GM21529 (cell line): ENCODE measurements at regions not wholly inside any gene's neighbourhood (a gene's known extent, or its start where the extent isn't known, plus 50 kb on each side); places are given as distances from the start of the nearest gene placed in this dataset.
A peak's percentile ranks its signal among the peaks of the same experiment; 100 is the strongest.

Experiments
- ATAC-seq: cut with Tn5 transposase; IDR thresholded peaks from one replicate; pipeline ENCODE4 v1.9.1; 2021; ENCODE audit not compliant: unreplicated experiment

DNA sequence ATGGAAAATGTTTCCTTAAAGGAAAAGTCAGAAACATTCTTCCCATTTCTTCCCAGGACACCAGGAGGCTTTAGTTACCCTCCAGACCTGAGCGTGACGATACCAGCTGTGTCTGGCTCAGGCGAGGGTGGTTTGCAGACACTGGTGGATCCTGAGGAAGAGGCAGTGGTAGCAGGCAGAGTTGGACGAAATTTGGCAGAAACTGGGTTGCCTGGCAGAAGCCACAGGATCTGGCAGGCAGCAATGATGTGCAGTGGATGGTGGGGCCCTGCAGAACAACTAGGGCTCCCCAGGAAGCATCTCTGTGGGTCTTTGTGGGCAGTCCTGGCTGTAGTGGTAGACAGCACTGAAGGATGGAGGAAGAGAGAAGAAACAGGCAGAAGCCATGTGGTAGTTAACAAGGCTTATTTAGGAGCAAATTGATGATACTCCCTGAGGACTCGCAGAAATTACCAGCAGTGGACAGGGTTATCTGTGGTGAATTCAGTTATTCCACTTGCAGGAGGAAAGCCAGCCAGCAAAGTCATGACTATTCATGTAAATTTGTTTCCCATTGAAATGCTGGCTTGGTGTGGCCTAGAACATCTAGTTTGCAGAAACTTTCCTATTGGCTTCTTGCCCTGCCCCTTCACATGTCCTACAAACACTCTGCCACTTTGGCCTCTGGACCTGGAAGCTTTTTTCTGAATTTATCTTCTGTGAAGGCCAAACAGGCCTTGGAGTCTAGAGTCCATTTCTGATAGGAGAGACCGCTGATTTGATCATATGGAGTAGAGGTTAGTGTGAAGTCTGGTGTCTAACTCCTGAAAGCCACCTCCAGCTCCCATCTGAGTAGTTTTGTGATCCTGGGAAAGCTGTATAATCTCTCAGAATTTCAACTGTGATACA is 212.0 kb downstream of the DMRT2 start:
- ATAC-seq = no peak

DNA sequence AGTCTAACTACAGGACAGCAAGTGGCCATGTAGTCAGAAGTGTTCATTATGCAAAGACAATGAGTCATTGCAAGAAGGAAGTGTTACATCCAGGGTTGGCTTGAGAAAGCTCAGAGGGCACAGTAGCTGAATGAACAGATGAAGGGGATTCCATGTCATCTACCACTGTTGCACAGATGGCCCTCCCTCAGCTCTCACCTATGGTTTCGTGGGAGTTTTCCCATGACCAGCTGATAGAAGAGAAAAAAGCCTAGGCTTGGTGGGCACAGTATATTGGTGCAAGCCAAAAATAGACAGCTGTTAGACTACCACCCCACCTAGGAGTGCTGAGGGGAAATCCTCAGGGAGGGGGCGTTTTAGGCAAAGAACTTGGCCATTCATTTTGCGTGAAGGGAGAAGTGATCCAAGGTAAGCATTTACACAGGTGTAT is 217.0 kb downstream of the DMRT2 start:
- ATAC-seq = peak; percentile 92

DNA sequence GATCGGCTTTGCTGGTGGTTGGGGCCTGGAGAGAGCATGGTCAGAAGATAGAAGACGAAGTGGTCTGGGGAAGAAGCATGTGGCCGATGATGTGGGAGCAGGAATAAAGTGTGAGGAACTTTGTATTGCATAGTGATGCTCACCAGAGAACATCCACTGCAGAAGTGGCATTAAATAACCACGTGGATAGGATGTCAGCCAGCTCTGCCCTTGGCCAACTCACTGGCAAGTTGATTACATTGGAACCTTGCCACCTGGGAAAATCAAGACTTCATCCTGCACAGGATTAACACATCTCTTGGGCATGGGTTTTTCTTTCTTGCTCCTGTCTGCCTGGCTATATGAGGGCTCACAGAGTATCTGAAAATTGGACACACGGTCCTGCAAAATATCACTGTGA is 217.4 kb downstream of the DMRT2 start:
- no peak for ATAC-seq

DNA sequence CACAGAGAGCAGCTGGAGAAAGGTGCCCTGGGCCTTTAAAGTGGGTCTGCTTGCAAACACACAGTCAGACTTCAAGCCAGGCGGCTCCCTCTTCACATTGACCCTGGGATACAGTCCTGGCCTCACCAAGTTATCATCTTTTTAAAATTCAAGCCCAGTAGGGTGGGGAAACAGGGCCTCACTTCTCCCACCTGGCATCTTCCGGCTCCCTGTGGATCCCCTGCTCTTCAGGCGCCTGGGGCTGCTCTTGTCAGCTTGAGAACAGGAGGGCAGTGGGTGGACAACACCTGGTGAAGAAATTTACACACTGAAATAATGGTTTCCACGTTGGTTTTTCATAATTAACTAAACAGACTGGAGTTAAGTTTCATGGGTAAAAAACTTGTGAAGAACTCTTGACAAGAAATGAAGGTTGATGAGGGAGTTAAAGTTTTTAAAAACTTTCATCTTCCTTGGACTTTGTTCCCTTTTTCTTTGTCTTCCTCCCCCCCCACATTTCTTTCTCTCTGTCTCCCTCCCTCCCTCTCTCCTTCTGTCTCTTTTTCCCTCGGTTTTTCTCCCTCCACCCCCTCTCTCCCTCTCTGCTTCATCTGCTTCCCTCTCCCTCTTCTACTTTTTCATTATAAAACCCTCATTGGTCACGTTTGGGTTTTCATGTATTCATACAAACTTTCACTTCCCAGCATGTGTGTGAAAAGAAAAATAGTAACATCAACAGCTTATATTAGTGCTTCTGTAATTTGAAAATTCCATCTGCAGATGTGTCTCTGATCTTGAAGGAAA is 219.6 kb downstream of the DMRT2 start:
- ATAC-seq = no peak

DNA sequence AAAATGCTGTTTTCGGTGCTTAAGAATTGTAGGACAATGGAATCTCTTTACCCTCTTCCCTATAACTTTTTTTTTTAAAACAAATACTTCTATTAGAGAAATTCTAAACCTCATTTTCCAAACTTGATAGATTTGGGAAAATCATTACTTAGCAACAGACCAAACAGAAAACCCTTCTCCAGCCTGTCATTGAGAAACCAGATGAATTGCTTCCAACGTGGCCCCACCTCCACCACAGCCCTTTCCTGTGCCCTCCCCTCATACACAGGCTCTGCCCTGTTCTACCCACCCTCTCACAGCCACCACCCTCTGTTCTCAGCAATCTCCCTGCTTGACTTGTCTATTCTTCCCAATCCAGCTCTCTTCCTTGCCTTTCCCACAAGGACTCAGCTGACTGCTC is 221.2 kb downstream of the DMRT2 start:
- no peak for ATAC-seq

DNA sequence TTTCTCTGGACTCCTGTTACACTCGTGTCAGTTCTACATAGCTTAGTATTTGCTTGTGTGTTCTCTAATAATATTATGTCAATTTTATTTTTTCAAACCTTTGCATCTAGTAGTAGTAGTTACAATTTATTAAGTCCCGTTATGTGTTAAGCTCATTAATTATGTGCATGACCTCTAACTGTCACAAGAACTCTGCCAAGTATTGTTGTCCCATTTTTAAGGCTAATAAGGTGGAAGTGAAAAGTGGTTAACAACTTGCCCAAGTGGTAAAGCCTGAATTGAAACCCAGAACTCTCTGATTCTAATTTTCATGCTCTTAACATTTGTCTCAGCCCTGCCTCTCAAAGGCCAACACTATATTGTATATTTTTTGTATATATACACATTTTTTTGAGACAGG is 221.6 kb downstream of the DMRT2 start:
- ATAC-seq = no peak

DNA sequence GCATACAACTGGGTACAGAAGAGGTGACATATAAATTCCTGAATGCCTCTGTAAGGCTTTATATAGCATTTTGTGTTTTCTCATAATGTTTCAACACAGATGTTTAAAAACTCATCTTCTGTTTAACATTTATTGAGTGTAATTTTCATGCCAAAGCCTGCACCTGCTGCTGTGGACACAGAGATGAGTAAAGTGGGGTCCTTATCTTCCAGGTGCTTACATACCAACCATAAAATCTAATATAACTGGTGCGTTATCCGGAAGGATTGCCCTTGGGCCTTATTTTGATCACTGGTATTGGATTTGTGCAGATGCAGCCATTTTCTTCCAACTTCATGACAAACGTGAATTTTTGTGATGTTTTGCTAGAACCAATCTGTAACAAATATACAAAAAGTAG is 222.3 kb downstream of the DMRT2 start:
- no peak for ATAC-seq

DNA sequence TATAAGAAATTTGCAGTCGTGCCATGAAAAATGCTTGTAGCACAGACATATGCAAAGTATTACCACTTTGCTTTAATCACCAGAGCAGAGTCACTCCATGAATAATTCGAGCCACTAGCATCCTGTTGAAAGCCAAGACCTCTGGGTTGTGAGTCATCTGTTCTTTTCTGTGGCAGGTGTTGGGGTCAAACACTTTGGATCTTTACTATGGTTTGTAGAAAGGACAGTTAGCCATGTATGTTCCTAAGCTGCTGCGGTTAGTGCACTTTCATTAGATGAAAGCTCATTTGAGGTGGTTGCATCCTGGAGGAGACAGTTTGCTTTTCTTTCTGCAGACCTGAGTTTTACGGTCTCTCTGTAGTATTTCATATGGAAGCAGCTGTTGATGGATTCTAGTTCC is 223.7 kb downstream of the DMRT2 start:
- ATAC-seq = no peak

DNA sequence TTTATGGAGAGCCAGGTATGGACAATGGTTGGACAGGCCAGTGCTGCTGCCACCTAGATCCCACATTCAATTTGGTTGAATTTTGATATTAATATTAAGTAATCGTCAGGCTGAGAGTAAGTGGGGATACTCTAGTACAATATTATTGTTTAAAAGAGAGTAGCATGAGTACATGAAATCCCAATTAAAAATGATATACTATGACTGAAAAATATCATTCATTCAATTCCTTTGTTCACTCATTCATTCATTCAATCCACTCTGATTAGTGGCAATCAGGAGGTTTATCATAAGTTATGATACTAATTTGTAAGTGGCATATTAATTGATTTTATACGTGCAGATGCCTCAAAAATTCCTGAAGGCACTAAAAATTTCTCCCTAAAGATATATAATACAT is 224.2 kb downstream of the DMRT2 start:
- ATAC-seq = no peak

DNA sequence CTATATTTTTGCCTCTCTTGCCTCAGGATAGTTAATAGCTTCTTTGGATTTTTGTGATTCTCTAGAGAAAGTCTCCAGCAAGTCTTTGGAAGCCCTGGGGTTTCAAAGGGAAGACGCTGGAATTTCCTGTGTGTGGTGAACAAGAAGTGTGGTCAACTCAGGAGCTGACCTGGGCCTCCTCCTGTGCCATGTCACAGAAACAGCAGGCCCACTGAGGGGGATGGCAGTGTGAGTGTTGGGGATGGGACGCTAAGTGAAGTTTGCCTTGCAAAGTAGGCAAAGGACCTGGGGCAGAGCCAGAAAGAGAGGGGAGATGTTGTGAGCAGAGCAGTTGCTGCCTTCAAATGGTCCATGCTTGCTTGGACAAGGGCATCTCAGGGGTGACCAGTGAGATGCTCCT is 226.3 kb downstream of the DMRT2 start:
- no peak for ATAC-seq

DNA sequence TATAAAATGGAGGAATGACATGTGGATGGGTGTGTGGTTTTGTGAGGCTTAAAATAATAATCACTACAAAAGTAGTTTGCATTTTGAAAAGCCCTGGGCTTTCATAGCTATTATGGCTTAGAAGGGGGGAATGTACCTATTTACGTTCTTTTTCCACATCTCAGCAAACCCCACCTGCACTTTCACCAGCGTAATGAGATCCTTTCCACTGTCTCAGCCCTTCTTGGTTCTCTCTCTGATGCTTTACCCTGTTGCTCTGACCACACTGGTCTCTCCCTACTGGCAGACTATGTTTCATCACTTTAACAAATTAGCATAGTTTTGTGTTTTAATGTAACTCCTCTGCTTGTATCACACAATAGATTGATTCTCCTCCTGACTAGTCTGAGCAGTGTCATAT is 234.6 kb downstream of the DMRT2 start:
- ATAC-seq = no peak

DNA sequence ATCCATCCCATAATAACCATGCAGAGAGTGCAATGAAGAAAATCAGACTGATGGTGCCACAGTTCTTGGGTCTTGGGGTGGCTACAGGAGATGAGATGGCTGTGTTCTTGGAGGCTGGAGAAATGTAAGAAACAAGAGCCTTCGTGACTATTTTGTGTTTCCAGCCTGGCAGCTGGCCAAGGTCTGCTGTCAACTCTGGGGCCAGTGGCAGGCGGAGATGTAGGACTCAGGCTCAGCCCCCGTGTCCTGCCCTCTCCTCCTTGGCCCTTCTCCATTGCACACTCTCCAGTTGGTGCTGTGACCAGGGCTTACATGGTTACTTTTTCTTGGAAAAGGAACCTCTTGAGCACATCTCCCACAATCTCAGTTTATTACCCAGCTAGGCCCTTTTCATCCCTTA is 235.4 kb downstream of the DMRT2 start:
- no peak for ATAC-seq

DNA sequence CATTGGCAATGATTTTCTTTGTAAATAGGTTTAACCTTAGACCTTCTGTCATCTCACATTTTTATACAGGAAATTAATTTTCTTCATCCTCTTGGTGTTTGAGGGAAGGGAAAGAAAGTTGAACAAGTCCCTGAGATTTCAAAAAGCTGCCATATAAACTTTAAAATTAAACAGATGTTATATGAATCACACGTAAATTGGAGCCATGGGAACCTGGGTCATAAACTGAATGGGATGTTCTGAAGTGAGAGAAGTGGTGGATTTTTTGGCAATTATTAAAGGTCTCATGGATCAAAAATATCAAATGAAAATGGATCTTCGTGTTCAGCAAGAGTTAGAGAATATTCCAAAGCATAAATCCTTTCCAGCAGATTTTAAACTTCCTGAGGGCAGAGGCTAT is 242.2 kb downstream of the DMRT2 start:
- ATAC-seq = no peak

DNA sequence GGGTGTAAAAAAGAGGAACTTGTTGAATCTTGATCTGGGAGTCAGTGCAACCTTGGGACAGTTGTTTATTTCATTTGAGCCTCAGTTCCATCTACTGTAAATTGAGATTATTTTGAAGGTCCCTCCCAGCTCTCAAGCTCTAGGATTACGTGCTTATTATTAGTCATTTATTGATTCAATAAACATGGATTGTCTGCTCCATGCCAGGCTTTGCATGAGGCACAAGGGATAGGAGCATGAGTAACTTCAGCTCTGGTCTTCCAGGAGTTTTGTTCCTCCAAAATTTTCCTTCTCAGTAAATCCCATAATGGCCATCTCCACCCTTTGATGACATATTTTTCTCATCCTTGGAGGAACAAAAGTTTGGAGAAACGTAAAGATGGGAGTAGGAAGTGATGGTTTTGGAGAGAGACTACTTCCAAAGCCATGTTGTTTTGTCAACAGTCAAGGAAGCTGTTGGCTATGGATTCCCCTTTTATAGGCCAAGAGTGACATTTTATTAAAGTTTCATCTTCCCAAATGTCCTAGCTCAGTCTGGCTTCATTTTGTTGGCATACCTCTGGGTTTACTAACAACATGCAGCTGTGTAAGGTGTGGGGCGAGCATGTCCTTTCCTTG is 244.6 kb downstream of the DMRT2 start:
- ATAC-seq = no peak

DNA sequence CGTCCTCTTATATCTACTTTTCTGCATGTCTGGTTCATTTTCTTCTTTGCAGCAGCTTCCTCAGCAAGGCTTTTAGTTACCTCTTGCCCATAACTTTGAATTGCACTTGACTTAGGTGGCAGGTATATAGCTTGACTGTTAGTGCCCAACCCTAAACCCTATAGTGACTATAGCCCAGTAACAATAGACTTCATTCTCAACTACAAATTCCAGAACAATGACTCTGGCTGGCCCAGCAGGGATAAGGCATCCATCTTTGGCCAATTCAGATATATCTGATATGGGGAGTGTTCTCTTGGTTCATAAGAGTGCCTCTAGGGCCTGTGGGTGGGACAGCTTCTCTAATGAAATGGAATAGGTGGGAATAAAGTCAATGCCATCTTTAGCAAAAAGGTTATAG is 246.2 kb downstream of the DMRT2 start:
- no peak for ATAC-seq

DNA sequence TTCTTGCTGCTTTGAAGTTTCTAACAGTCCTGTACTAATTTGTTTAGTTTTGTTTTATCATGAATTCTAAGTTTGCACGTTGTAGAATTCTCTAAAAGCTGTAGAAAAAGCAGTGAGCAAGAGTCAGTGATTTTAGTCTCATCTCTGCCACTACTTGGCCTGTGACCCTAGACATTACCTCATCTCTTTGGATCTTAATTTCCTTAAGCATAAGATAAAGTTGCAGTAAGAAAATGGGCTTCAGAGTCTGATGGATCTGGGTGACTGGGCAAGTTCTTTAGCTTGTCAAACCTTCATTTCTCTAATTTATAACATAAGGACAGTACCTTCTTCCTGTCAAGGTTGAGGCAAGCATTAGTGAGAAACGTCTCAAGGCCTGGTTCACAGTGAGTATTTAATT is 247.9 kb downstream of the DMRT2 start:
- no peak for ATAC-seq

DNA sequence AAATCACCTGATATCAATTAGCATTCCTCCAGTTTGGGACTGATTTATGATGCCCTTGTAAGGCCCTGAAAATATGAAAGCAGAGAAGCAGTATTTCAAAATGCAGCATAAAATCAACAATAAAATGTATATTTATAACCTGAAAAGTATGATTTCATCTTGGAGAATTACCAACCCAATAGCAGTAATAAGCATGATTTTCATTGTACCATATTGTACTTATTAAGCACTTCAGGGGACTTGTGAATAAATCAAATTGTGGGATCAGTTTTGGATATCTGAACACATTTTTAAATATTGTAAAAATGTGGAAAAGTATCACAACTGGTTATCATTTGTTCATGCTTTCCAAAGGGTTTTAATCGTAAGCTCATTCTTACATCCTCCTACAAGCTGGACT is 250.8 kb downstream of the DMRT2 start:
- ATAC-seq = no peak

DNA sequence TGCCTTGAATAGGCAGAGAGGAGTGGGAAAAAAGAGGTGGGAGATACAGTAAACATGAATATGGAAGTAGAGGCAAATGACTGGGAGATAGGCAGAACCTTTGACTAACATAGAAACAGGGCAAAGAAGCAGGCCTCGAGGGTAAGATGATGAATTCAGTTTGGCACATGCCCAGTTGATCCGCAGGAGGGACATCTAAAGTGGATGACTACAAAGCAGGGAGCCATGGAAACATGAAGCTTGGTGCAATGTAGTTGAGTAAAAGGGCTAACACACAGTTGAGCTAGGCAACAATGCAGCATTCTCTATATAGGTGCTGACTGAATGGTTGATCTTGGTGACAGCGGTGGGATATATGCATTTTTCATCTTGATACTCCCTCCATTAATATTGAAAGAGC is 253.8 kb downstream of the DMRT2 start:
- no peak for ATAC-seq

DNA sequence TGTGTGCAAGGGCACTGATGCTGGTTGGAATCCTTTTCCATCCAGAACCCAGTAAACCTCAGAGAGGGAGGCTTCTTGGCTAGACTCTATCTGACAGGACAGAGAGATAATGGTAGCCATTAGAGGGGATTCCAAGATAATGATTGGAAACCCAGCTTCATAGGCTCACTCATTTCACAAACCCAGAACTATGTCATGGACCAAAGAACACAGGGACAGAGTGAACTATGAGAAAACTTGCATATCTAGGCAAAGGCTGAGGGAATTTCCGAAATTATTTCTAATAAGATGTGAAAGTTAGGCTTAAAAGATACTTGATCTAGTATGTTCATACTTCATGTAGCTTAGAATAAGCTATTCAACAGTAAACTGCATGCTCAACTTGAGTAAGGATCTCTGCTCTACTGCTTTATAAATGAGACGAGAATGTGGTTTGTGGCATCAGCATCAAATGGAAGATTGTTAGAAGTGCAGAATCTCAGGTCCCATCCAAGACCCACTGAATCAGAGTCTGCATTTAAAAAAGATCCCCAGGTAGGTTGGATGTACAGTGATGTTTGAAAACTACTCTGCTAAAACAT is 261.4 kb downstream of the DMRT2 start:
- no peak for ATAC-seq

DNA sequence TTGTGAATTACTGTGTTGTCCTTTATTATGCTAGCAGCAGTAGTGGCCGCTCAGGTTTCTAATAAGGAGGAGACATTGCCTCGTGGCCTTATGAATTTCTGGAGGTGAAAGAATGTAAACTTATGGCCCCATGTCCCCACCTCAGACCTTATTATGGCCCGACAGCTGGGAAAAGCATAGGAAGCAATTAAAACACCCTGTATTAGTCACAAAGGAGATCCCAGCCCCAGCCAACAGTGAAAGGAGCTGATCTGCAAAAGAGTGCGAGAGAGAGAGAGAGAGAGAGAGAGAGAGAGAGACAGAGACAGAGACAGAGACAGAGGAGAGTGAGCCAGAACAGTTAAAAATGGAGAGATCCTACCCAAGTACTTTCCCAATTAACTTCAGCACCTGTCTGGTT is 269.3 kb downstream of the DMRT2 start:
- ATAC-seq = no peak

DNA sequence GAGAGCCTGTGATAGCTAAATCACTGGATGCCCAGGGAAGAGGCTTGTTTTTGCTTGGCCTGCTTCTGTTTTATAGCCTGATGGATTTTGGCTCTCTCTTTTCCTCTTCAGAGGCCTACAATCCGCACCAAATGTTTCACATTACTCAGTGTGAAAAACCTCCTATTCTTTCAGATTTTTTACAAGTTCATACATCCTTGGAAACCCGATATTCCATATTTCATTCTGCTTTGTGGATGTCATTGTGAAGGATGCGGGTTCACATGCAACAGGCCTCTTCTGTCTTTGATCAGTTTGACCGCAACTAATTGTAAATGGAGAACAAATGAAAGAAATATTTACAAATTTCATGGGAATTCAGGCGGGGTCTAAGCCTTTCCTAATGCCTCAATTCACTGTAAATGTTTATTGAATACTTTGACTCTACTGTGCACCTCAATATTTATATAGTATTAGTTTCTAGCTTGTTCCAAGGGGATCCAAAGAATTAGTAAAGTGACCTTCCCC is 269.9 kb downstream of the DMRT2 start:
- ATAC-seq = no peak
